NB4 (cell line): ENCODE measurements at regions not wholly inside any gene's neighbourhood (a gene's known extent, or its start where the extent isn't known, plus 50 kb on each side); places are given as distances from the start of the nearest gene placed in this dataset.

Source experiments
- DNase-seq: peaks from one replicate; pipeline ENCODE4 v3.0.0; 2010; ENCODE audit warnings: low read depth
- H3K4me3 ChIP-seq: one replicate; pipeline ENCODE4 v1.5.1; 2011; ENCODE audit warnings: mild to moderate bottlenecking, low read depth, low read length, moderate library complexity
- MYC ChIP-seq: IDR thresholded peaks from 2 replicates; pipeline ENCODE4 v1.6.1; 2011; ENCODE audit warnings: low read depth, low read length
- POLR2A ChIP-seq: IDR thresholded peaks from 2 replicates; pipeline ENCODE4 v1.6.1; 2011; ENCODE audit warnings: mild to moderate bottlenecking; ENCODE audit not compliant: insufficient read length; ENCODE audit errors: extremely low read depth
- TF ChIP-seq, protein P1 (sequence below): IDR thresholded peaks from 2 replicates; pipeline ENCODE4 v1.6.1; 2011; ENCODE audit warnings: low read depth, low read length
- TF ChIP-seq, protein P2 (sequence below): IDR thresholded peaks from one replicate; pipeline ENCODE4 v1.5.1; 2012; ENCODE audit warnings: low read depth, low read length

DNA sequence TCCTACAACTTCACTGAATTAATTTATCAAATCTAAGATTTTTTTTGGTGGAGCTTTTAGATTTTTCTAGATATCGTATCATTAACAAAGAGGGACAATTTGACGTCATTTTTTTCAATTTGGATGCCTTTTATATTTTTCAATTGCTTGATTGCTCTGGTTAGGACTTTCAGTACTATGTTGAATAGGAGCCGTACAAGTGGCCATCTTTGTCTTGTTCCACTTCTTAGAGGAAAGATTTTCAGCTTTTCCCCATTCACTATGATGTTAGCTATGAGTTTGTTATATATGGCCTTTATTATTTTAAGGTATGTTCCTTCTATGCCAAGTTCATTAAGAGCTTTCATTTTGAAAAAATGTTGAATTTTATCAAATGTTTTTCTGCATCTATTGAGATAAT lies 86.4 kb upstream of the MYCN start:
- DNase-seq: no peak
- no peak overlapping the region for H3K4me3 ChIP-seq
- TF ChIP-seq, protein P1, sequence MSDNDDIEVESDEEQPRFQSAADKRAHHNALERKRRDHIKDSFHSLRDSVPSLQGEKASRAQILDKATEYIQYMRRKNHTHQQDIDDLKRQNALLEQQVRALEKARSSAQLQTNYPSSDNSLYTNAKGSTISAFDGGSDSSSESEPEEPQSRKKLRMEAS: no peak
- TF ChIP-seq, protein P2, sequence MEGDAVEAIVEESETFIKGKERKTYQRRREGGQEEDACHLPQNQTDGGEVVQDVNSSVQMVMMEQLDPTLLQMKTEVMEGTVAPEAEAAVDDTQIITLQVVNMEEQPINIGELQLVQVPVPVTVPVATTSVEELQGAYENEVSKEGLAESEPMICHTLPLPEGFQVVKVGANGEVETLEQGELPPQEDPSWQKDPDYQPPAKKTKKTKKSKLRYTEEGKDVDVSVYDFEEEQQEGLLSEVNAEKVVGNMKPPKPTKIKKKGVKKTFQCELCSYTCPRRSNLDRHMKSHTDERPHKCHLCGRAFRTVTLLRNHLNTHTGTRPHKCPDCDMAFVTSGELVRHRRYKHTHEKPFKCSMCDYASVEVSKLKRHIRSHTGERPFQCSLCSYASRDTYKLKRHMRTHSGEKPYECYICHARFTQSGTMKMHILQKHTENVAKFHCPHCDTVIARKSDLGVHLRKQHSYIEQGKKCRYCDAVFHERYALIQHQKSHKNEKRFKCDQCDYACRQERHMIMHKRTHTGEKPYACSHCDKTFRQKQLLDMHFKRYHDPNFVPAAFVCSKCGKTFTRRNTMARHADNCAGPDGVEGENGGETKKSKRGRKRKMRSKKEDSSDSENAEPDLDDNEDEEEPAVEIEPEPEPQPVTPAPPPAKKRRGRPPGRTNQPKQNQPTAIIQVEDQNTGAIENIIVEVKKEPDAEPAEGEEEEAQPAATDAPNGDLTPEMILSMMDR: no peak
- TF ChIP-seq MYC (no peak), POLR2A (no peak)

DNA sequence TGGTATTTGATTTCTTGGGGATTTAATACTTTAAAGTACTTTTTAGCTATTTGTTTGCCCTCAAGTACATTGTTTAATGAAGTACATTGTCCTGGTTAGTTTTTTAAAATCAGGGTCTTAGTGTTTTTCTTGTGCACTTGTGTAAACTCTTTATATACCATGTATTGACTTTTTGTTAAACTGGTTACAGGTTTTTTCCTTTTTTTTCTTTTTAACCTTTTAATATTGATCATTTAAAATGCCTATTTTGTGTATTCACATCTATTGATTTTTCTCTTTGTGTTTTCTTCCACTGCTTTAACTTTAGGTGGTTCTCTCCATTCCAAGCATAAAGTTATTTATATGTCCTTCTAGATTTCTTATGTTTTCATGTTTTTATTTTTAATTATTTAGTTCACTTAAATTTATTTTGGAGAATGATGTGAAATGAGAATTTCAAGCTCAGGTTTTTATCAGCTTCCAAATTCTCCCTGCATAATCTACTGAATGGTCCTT lies 84.5 kb upstream of the MYCN start:
- DNase-seq: no peak
- no peak overlapping the region for H3K4me3 ChIP-seq
- TF ChIP-seq, protein P1: no peak
- TF ChIP-seq POLR2A: no peak

DNA sequence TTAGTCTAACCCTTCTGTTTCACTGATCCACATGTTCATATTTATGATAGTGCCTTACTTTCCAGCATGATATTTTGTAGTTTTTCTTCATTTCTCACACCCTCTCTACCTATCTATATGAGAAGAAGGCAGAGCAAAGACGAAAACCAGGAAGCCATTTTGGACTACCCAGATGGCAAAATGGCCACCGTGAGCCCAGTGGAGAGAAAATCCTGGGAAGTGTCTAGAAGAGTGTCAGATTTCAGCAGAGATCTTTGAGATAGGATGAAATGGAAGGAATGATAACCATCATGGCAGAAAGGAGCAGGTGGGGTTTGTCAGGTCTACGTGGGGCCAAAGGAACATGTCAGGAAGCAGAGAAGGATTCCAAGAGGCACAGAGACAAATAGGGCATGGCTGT lies 84.0 kb upstream of the MYCN start:
- H3K4me3 ChIP-seq: no peak overlapping the region
- no peak for DNase-seq
- TF ChIP-seq MYC (no peak), POLR2A (no peak)
- TF ChIP-seq, protein P2: no peak
- TF ChIP-seq, protein P1: no peak

DNA sequence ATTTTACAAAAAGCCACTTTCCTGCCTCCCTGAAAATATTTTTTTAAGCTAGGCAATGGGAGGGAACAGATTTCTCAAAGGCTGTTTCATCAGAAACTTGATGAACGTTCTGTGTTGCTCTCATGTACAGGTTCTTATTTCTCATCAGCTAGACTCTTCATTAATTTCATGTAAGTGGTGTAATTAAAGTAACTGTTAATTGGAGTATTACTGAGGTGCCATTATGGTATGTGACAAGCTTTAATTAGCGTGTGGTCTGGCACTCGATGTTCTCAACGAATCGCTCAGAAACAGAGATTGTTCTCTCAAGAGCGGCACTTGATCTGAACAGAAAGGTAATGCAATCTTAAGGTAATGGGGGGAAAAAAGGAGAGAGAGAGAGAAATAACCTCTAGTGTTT lies 81.9 kb upstream of the MYCN start:
- TF ChIP-seq POLR2A: no peak
- TF ChIP-seq MYC: no peak
- TF ChIP-seq, protein P2: no peak
- TF ChIP-seq, protein P1: no peak
- no peak overlapping the region for H3K4me3 ChIP-seq
- no peak for DNase-seq

DNA sequence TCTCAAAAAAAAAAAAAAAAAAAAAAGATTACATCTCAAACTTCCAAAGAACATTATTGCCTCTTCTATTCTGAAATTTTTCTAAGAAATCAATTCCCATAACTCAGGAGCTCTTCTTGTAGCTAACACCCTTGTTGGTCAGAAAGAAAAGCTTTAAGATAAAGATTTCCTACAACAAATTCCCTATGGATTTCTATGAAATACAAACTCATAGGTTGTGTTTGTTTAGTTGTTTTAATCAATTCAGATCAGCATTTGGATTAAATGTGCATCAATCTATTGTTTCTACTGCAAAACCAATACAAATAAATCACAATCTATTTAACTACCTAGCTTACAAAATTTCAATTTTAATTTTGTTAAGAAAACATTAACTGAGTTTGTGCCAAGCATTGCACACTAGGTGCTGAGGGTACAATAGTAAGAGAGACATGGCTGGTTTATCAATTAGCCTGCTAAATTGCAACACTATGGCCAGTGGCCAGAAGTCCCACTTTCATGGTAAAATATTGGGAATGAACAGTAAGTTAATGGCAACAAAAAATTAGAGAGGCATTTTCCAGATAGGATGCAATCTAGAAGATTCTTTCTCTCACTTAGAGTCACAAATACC lies 80.2 kb upstream of the MYCN start:
- TF ChIP-seq, protein P1: no peak
- TF ChIP-seq POLR2A (no peak), MYC (no peak)
- TF ChIP-seq, protein P2: no peak
- DNase-seq: no peak
- H3K4me3 ChIP-seq: no peak overlapping the region

DNA sequence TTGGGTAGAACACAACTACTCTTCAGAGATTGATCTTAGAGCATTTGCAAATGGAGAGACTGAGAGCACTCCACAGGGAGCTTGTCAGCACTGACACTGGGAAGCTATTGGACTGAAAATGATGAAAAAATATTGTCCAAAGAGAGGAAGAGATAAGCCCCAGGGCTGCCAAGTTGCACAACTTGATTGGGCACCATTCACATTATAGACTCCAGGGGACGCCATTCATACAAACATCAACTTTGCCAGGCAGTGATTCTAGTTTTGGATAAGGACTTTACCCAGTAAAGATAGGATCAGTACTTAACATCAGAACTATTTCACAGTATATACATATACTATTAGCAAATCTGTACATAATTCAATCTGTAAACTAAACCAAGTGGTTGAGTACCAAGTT lies 79.6 kb upstream of the MYCN start:
- TF ChIP-seq, protein P1: no peak
- TF ChIP-seq, protein P2: no peak
- TF ChIP-seq POLR2A (no peak), MYC (no peak)
- no peak for DNase-seq
- H3K4me3 ChIP-seq: no peak overlapping the region
